ENCODE measurements at regions not wholly inside any gene's neighbourhood (a gene's known extent, or its start where the extent isn't known, plus 50 kb on each side); places are given as distances from the start of the nearest gene placed in this dataset.

DNA sequence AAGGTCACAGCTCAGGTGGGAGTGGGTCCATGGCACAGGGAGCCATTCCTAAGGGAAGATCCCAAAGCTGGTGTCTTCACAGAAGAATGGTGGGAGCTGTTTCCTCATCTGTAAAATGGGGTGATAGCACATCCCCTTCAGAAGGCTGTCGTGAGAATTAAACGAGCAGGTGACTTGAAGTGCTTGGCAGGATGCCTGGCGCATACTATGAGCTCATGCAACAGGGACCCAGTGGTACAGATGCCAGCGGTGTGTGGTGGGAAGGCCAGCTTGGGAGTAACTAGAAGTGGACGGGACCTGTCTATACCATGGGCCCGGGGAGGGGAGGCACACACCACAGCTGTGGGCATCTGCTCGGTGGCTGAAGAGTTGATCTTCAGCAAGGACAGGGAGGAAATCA, 189.3 kb upstream of the TNRC6C start:
- DNase-seq (ENCODE audit: low read depth in 2 of 2), result no peak

DNA sequence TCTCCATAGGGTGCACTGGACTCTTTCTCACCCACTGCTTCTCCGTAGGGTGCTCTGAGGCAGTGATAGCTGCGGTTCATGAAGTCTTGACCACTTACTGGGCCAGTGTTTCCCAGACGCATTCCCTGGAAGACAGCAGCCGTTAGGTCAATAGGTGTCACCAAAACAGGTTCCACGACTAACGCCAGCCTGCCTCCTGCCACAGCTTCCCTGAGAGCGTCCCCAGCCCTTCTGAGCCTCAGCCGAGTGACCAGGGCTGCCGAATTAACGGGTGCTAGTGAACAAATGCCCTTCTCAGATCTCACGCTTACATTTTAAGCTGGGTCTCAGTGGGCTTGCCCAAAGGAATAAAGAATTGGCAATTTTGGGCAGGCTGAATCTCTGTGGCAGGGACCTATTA, 188.7 kb upstream of the TNRC6C start:
- DNase-seq (ENCODE audit: low read depth in 2 of 2), result no peak

DNA sequence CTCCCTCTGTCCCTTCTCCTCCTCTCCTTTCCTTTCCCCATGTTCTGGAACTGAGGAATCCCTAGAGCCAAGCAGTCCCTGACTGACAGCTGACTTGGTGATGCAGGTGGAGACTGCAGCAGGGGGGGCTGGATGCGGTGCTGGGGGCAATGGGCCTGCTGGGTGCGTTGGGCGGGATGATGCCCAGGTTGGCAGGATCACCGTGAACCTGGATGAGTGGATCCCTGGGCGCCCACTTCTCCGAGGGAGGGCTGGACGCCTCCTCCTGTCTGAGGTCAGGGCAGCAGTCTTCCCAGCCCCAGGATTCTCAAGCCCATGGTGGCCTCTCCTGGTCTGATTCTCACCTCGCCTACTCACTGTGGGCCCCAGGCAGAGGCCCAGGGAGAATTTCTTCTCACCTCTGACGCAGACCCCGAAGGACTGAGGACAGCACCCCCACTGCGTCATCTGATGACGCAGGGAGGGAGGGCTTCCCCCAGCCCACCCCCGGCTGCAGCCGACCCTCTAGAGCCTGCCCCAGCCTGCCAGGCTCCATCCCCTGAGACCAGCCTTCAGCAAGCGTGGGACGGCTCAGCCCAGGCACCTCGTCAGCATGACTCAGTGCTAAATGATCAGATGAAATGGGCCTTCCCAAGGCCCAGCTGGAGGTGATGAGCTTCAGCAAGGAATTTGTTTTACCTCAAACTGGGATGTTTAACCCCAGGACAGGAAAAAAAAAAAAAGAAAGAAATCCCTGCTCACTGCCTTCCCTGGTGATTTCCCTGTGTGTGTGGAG, 188.0 kb upstream of the TNRC6C start:
- no peak for DNase-seq (ENCODE audit: low read depth in 2 of 2)

DNA sequence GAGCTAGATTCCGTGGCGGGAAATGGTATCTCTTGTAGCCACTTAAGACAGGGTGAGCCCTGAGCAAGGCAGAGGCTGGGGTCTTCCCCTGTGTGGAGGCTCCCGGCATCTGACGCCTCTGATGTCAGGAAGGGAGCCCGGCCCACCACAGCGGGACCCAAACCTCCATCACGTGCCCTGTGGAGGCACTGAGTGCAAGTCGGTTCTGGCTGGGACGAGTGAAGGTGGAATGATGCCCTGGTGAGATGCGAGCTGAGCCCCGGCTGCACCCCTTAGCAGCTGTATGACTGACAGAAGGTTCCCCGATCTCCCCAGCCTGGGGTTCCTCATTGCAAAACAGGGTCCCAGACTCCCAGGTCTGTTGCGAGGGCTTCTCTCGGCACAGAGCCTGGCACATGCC, 187.4 kb upstream of the TNRC6C start:
- DNase-seq (ENCODE audit: low read depth in 2 of 2), result no peak

DNA sequence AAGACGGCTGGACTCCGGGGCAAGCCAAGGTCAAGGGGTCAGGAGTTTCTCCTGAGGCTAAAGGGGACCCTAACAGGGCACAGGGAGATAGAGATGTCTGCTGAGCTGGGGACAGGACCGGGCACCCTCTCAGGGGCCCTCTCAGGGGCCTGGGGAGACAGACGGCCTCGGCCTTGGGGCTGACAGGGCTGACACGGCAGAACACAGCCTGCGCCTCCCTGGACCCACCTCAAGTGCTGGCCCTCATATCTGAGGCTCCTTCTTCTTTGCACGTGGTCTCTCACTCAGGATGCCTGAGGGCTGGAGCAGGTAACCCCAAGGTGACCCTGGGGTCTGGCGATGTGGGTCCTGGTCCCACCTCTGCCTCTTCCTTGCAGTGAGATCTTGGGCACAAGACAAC, 186.9 kb upstream of the TNRC6C start:
- DNase-seq (ENCODE audit: low read depth in 2 of 2), result no peak

DNA sequence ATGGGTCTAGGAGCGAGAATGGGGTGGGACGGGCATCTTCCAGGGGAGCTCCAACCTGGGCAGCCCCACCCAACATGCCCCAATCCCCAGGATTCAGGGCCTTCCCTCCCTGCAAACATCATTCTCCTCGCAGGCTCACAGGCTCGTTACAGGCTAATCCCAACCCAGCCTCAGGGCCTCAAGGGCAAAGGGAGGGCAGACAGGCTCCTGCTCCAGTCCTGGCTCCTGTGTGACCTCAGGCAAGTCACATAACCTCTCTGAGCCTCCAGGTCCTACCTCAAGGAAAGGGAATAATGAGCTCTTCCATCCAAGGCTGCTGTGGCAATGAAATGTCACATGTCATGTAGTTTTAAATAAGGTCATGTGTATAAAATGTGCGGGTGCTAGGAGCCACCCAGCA, 186.5 kb upstream of the TNRC6C start:
- no peak for DNase-seq (ENCODE audit: low read depth in 2 of 2)

DNA sequence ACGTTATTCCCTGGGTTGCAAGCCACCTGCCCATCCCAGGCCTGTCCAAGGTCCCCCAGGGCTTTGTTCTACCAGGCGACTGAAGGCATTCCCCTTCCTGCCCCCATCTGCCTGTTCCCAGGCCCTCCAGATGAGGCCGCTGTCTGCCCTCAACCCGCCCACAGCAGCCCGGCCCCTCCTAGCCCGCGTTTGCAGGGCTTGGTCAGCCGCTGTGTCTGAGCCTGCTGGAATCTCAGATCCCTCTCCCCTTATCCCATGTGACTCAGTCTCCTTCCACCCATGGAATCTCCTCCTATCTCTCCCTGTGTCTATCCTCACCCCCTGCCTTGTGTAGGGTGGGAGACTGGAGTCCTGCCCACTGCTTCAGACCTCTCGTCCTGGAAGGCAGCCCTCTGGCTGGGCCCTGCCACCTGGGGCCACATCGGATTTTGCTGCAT, 186.0 kb upstream of the TNRC6C start:
- DNase-seq (ENCODE audit: low read depth in 2 of 2), result peak; percentile 41 to 54

DNA sequence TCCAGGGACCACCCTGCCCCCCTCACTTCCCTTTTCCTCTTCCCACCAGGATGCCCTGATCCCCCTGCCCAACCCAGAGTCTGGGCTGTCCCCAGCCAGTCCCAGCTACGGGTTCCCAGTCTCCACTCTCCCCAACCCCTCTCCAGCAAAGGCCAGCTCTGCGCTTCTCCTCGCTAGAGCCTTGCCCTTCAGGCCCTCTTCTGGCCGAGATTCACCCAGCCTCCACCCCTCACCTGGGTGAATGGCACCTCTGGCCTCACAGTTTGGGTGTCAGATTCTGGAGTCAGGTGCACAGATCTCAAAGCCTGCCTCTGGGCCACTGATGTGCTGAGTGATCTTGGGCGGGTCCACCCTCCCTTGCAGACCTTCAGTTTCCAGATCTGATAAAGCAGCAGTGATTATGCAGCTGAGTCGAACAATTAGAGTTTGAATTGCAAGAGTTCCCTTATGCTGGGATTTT, 185.6 kb upstream of the TNRC6C start:
- no peak for DNase-seq (ENCODE audit: low read depth in 2 of 2)

DNA sequence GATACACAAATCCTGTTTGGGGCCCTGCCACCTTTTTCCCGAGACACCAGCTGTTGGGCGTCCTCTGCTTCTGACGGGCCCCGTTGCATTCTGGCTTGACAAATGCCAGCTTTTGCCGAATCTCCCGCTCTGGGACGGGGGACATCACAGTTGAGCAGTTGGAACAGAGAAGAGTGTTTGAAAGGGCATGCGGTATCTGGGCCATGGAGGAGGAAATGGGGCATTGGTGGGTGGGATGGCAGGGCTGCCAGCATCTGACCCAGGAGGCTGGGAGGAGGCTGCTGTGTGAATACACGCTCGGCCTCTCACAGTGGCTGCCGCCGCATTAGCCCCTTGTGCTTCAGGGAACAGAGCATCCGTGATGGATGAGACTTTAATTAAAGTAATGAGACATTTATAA, 184.3 kb upstream of the TNRC6C start:
- DNase-seq (ENCODE audit: low read depth in 2 of 2), result no peak

DNA sequence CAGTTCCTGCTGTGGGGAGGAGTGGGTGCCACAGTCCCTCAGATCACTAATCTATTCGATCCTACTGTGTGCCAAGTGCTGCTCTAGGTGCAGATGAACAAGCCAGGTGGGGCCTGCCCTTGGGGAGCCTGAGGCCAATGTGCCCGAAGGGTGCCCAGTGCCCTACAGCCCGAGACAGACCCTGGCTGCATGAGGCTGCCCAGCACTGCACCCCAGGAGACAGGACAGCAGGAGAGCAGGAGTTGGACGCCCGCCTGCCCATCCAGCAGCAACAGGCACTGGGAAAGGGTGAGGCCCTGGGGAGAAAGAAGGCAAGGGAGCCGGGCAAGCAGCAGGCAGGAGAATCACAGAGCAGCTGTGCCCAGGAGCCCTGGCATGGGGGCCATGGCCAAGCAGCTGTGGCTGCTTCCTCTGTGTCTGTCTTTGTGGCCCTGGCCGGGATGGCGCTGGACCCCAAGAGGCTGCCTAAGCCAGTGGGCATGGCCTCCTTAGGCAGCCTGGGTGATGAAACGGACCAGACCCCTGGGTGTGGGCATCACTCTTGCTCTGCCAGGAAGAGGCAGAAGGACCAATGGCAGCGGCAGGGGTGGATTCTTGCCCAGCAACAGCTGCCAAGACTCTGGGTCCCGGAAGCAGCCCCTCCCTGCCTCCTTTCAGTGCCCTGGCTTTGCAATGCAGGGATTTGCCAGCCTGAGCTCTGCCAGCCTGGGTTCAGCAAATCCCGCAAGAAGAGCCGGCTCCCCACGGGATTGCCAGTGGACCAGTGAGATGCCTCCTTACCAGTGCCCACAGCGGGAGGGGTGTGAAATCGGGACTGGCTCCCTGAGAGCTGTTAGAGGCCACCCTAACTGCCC, 179.6 kb upstream of the TNRC6C start:
- DNase-seq (ENCODE audit: low read depth in 2 of 2), result no peak

DNA sequence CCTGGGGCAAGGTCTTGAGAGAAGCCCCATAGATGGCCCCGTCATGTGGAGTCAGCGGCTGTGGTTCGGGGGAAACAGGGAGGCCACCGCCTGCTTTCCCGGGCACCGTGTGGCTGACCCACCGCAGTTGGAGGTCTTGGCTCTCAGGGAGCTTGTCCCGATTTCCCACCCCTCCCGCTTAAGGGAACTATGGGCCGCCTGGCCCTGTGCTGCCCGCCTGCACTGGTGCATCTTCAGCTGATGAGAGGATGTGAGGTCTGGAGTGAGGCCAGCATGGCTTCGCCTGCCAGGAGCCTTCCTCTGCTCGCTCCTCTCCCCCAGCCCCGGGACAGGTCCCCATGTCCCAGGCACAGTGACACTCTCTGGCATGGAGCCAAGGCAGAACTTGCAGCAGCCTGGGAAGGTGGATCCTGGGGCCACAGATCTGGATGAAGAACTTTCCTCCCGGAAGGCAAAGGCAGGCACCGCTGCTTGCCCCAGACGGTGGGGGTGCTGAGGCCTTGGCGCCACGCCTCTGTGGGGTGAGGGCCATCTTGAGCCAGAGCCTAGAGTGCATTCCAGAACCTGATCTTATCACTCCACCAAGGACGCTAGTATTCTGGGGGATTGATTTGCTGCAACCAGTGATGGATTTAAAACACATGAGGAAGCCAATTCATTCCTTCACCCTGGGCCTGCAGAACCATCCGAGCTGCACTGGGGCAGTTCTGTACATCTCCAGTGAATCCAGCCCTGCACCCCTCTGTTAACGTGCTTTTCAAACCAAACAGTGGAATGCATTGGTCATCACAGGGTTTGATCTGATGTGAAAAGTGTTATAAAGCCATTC, 178.6 kb upstream of the TNRC6C start:
- no peak for DNase-seq (ENCODE audit: low read depth in 2 of 2)

DNA sequence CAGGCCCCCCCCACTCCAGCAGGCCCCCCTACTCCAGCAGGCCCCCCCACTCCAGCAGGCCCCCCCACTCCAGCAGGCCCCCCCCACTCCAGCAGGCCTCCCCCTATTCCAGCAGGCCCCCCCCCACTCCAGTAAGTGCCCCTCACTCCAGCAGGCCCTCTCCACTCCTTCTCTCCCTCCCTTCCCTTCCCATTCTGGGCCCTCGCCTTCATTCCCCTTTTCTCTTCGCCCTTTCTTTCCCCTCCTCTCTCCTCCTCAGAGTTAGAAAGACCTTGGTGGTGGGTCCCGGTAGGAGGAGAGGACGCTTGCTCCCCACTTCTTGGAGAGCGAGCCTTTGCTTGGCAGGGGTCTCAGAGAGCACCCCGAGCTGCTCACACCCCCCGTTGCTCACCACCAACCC, 177.0 kb upstream of the TNRC6C start:
- no peak for DNase-seq (ENCODE audit: low read depth in 2 of 2)

DNA sequence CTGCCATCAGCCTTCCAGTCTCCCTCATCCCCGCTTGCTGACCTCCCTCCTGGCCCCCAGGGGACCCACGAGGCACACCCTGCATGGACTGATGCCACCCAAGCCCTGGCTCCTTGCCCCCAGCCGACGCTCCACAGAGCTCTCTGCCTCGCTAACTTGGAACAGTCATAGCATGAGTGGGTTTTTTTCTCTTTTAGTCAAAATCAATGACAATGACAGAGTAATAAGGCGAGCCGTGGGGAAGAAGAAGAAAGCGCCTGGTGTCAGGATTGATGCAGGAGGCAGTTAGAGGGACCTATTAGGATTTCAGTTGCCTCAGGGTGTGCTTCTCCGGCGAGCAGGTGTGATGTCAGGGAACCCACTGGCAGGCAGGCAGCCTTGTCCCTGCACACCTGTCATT, 176.3 kb upstream of the TNRC6C start:
- no peak for DNase-seq (ENCODE audit: low read depth in 2 of 2)

DNA sequence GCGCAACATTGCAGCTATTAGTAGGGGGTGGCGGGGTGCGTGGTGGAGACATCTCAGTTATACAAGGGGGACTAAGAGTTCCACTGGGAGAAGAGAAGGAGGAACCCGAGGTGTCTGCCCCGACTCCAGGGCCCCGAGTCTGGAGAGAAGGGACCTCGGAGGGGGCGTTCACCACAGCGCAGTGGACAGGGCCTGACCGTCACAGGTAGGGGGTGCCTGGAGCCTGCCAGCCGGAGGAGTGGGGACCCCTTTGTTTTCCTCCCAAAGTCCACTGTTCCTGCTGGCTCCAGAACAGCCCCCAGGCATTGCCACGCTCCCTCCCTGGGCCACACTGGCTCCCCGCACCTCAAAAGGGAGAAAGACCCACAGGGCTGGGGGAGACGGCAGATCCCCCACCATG, 175.9 kb upstream of the TNRC6C start:
- DNase-seq (ENCODE audit: low read depth in 2 of 2), result no peak

DNA sequence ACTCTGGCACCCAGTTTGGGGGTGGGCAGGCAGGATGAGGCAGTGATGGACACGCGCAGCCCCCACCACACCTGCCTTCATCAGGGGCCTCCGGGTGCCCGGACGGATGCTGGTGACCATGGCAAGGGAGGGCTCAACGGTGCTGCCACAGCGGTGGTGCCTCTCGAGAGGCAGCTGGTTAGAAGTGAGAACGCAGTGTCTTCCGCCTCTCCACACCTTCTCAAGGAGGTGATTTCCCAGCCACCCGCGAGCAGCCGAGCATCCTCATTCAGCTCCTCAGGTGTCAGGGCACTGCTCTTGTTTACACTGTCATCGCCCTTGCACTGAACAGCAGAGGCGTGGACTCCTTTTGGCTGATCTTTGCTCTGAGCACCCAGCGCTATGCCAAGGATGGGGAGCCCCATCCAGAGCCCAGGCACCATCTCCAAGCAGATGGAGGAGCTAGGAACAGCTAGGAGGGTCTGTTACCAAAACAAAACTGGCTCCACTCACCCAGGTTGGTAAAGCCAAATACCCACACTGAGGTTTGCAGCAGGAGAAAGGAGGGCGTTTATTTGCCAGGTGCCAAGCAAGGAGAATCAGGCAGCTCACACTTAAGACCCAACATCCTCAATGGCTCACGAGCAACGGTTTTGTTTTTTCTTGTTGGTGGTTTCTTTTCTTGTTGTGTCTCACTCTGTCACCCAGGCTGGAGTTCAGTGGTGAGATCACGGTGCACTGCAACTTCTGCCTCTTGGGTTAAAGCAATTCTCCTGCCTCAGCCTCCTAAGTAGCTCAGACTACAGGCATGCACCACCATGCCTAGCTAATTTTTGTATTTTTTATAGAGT, 174.3 kb upstream of the TNRC6C start:
- DNase-seq (ENCODE audit: low read depth in 2 of 2), result peak; percentile 31 to 32

DNA sequence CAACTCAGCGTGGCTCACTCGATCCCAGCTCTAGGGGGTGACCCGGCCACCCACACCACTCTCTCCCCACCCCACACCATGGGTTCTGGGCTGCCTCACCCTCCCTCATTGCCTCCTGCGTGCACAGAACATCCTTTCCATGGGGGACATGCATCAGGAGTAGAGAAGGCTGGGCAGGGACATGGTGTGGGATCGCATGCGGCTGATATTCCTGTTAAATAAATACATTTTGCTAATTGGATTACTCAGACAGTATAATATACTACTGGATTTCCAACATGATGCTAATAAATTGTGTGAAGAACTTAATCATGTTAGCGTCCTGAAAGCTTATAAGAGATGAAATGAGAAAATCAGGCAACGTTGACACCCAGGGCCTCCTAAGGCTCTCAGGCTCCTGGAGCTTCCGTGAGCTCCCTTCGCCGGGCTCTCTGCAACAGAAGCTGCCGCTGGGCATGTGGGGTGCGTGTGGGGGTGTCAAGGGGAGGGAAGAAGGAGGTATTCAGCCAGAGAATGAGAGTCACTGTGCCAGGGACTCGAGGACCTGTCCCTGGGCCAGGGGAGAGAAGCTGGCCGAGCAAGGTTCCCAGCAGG, 173.1 kb upstream of the TNRC6C start:
- no peak for DNase-seq (ENCODE audit: low read depth in 2 of 2)

DNA sequence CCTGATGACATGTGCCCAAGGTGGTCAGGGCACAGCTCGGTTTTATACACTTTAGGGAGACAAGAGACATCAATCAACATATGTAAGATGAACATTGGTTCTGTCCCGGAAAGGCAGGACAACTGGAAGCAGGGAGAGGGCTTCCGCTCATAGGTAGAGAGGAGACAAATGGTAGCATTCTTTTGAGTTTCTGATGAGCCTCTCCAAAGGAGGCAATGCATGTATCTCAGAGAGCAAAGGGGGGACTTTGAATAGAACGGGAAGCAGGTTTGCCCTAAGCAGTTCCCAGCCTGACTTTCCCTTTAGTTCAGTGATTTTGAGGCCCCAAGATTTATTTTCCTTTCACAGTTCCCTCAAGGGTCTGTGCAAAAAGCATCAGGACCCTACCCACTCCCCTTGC, 172.4 kb upstream of the TNRC6C start:
- no peak for DNase-seq (ENCODE audit: low read depth in 2 of 2)

DNA sequence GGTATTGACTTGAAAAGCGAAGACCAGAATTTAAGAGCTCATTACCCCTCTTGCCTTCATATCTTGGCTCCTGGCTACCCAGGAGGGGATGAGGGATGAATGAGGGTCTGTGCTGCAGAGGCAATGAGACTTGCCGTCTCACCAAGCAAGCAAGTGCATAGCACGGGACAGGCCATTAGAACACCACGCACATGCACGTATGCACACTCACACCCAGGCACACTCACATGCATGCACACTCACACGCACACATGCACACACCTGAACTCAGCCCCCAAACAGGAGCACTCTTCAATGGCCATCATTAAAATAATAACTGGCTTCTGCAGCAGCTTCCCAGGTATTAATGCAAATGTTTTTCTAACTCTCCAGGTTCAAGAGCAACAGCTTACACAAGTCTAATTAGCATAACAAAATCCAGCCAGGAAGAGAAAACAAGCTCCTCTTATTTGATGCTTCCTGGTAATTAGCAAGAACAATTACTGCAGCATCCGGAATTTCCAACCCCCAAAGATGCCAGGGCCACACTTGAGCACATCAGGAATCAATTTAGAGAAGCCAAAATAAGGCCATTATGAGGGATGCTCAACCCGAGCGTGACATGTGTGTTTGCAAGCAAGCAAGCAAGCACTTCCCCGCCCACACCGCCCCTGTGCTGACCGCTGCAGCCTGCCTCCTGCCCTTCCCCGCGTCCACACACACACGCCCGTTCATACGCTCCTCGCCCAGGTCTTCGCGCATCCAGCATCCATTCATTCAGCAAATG, 171.6 kb upstream of the TNRC6C start:
- DNase-seq (ENCODE audit: low read depth in 2 of 2), result no peak

DNA sequence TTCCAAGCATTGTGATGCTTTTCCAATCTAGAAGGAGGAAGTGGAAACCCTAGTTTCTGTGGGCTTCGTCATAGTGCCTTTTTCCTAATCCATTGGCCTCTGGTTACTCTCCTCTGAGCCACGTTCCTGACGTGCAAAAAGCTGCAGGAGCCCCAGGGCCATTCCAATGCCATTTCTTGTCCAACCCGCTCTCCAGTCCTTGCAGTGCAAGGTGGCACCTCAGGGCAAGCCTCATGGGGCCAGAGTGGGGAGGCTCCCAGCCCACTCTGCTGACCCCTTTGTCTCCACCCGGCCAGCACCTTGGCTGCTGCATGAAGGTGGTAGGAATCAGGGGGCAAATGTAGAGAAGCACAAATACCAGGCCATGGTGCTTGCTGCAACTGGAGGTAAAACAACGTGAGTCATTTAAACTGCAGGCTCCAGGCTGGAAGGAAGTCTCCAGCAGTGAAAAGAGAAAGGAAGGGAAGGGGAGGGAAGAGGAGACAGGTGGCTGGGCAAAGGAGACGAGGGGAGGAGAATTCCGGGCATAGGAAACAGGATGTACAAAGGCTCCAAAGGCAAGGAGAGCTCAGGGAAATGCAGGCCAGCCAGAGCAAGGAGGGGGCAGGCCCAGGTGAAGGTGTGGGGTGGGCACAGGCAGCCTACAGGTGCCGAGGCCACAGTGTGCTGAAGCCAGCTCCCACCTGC, 168.2 kb upstream of the TNRC6C start:
- no peak for DNase-seq (ENCODE audit: low read depth in 2 of 2)

DNA sequence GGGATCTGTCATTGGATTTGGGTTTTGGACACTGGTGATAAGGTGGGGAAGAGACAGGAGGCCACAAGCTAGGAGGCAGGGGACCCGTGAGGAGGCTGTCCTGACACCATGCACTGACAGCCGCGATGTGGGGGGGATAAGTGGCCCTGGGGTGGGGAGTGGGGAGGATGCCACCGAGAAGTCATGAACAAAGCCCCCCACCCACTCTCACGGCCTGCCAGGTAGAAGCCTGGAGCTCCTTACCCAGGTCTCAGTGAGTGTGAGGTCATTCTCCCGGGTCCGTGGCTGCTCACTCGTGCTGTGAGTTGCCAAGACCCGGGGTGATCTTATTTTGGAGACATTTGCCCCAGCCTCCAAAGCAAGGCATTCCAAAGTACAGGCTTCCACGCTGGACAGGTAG, 165.9 kb upstream of the TNRC6C start:
- no peak for DNase-seq (ENCODE audit: low read depth in 2 of 2)
